Activated CD8-positive, alpha-beta memory T cell treated with anti-CD3 and anti-CD28 coated beads for 24 hours (primary cell): ENCODE measurements at regions not wholly inside any gene's neighbourhood (a gene's known extent, or its start where the extent isn't known, plus 50 kb on each side); places are given as distances from the start of the nearest gene placed in this dataset.
"Not testable (repeated sequence)": the region's sequence is repeated elsewhere in the genome, so short reads cannot be mapped to it uniquely, and the experiment has no call there.

Source experiments
- DNase-seq: peaks from one replicate; pipeline ENCODE4 v3.0.0-alpha.2; 2020

GRCh38 chr20:57813509-57814269 is 103.9 kb upstream of the PMEPA1 start:
- no peak for DNase-seq

GRCh38 chr20:57812632-57813031 is 102.8 kb upstream of the PMEPA1 start:
- DNase-seq = not testable (repeated sequence)

- DNase-seq = no peak
These were observed 101.7 kb upstream of the PMEPA1 start for GRCh38 chr20:57811374-57812020.

- DNase-seq = no peak
These were observed 100.9 kb upstream of the PMEPA1 start for GRCh38 chr20:57810511-57811373.

- no peak for DNase-seq
These were observed 99.9 kb upstream of the PMEPA1 start for GRCh38 chr20:57809661-57810172.

GRCh38 chr20:57809149-57809548 is 99.3 kb upstream of the PMEPA1 start:
- DNase-seq = no peak

- DNase-seq = no peak
These were observed 98.7 kb upstream of the PMEPA1 start for GRCh38 chr20:57808264-57809070.

GRCh38 chr20:57807401-57808263 is 97.8 kb upstream of the PMEPA1 start:
- no peak for DNase-seq

- no peak for DNase-seq
These were observed 97.2 kb upstream of the PMEPA1 start for GRCh38 chr20:57806975-57807374.

- no peak for DNase-seq
These were observed 96.7 kb upstream of the PMEPA1 start for GRCh38 chr20:57806476-57806875.

GRCh38 chr20:57805747-57806146 is 95.9 kb upstream of the PMEPA1 start:
- DNase-seq = no peak

GRCh38 chr20:57804470-57805250 is 94.8 kb upstream of the PMEPA1 start:
- no peak for DNase-seq

- DNase-seq = no peak
These were observed 93.7 kb upstream of the PMEPA1 start for GRCh38 chr20:57803508-57804005.

GRCh38 chr20:57802765-57803507 is 93.1 kb upstream of the PMEPA1 start:
- DNase-seq = no peak

- no peak for DNase-seq
These were observed 91.8 kb upstream of the PMEPA1 start for GRCh38 chr20:57801581-57801980.

- no peak for DNase-seq
These were observed 91.1 kb upstream of the PMEPA1 start for GRCh38 chr20:57800791-57801430.

- no peak for DNase-seq
These were observed 87.6 kb upstream of the PMEPA1 start for GRCh38 chr20:57797401-57797800.

GRCh38 chr20:57795977-57796560 is 86.3 kb upstream of the PMEPA1 start:
- DNase-seq = no peak

- no peak for DNase-seq
These were observed 85.5 kb upstream of the PMEPA1 start for GRCh38 chr20:57795342-57795697.
